Fibroblast of the aortic adventitia (primary cell): ENCODE measurements at regions not wholly inside any gene's neighbourhood (a gene's known extent, or its start where the extent isn't known, plus 50 kb on each side); places are given as distances from the start of the nearest gene placed in this dataset.
A peak's percentile ranks its signal among the peaks of the same experiment; 100 is the strongest.

Source experiments
- DNase-seq: peaks from one replicate; pipeline ENCODE4 v3.0.0-alpha.2; 2010; ENCODE audit warnings: low read depth
- H3K4me3 ChIP-seq: 2 replicates; pipeline ENCODE4 v1.5.1; 2011; ENCODE audit warnings: low read depth, mild to moderate bottlenecking, control low read depth, low read length, moderate library complexity
- TF ChIP-seq, protein P1 (sequence below): IDR thresholded peaks from 2 replicates; pipeline ENCODE4 v1.5.1; 2011; ENCODE audit warnings: mild to moderate bottlenecking, low read length, control low read depth, inconsistent platforms; ENCODE audit not compliant: insufficient read depth

DNA sequence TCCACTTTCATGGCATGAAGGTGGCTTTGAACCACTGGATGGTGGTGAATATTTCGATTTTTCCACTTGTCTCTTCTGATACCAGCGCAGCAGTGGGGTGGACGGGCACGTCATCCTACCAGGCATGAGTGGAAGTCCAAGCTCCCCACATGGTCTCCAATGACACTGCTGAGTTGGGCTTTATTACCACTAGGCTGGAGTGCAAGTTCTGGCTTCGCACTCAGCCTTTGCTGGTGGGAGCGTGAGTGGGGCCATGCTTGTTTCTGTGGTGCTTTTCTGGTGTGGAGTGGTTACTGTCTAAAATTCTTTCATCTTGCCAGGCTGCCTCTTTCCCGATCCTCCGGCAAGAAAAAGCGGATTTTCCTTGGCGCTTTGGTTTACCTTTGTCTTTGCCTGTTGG lies 70.1 kb upstream of the SDK1 start:
- TF ChIP-seq, protein P1, sequence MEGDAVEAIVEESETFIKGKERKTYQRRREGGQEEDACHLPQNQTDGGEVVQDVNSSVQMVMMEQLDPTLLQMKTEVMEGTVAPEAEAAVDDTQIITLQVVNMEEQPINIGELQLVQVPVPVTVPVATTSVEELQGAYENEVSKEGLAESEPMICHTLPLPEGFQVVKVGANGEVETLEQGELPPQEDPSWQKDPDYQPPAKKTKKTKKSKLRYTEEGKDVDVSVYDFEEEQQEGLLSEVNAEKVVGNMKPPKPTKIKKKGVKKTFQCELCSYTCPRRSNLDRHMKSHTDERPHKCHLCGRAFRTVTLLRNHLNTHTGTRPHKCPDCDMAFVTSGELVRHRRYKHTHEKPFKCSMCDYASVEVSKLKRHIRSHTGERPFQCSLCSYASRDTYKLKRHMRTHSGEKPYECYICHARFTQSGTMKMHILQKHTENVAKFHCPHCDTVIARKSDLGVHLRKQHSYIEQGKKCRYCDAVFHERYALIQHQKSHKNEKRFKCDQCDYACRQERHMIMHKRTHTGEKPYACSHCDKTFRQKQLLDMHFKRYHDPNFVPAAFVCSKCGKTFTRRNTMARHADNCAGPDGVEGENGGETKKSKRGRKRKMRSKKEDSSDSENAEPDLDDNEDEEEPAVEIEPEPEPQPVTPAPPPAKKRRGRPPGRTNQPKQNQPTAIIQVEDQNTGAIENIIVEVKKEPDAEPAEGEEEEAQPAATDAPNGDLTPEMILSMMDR, result no peak
- DNase-seq, result no peak
- no peak overlapping the region for H3K4me3 ChIP-seq

DNA sequence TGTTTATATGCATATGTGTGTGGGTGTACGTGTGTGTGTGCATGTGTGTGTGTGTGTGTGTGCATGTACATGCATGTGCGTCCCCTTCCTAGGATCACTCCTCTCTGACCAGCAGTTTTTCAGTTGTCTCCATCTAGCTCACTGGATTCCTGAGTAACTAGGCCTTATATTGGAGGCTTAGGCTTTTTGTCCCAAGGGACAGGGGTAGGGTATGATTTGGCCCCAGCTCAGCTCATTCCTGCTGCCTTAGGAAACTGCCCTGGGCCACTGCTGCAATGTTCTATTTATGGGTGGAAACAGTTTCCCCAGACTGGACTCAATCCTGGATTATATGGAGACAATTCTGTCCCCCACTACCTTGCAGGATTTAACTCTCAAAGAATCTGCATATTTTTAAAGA lies 68.8 kb upstream of the SDK1 start:
- TF ChIP-seq, protein P1, result no peak
- no peak overlapping the region for H3K4me3 ChIP-seq
- peak; percentile 91 for DNase-seq

DNA sequence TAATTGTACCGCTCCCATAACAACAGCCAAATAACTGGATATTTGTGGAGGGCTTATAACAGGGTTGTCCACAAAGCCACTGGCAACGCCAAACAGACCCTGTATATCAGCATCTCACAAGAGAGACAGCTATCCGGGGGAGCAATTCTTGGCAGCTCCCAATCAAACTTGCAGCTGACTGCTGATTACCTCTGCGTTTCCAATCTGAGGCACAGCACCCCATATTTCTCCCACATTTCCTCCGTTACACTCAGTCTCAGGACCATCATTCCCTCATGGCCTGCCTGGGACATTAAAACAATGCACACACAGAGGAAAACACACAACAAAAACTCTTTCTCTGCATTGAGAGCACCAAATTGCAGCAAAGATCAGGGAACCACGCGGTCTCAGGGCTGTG lies 67.8 kb upstream of the SDK1 start:
- H3K4me3 ChIP-seq, result no peak overlapping the region
- TF ChIP-seq, protein P1, result no peak
- DNase-seq, result no peak

DNA sequence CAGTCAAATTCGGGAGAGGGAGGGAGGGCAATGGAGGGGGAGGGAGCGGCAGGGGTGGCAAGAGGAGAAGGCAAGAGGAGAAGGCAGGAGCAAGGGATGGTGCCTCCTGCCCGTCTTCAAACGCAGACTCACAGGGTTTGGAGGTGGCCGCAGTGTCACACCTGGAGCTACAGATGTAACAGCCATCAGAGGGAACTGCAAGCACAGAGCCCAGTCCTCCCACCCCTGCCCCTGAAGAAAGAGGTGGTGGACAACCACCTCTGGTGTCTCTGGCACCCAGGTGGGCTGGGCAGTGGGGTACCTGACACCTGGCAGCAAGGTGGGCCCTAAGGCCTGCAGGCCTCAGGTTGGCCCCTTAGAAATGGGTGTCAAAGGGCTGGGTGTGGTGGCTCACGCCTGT lies 67.0 kb upstream of the SDK1 start:
- TF ChIP-seq, protein P1, result no peak
- no peak for DNase-seq
- H3K4me3 ChIP-seq, result no peak overlapping the region

DNA sequence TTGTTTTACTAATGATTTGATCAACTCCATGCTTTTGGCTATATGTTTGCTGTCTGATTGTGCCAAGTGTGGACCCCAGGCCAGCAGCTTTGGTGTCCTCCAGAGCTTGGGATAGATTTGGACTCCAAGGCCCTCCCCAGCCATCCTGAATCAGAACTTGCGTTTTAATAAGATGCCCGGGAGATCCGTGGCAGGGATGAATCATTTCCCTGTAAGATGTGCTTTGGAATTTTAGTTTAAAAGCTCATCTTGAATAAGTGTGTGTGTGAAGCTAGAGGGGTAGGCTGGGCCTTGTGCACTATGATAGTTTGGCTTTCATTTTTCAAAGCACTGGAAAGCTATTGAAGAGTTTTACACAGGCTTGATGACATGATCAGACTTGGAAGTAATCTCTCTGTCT lies 66.2 kb upstream of the SDK1 start:
- DNase-seq, result no peak
- TF ChIP-seq, protein P1, result no peak

DNA sequence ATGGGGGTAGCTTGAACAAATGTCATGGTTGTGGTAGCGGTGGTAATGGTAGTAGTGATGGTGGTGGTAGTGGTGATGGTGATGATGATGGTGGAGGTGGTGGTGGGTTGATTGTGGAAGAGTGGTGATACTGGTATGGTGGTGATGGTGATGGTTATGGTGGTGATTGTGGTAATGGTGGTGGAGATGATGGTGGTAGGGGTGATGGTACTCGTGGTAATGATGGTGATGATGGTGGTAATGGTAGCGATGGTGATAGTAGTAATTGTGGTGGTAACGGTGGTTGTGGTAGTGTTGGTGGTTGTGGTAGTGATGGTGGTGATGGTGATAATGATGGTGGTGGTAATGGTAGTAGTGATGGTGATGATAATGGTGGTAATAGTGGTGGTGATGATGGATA lies 65.7 kb upstream of the SDK1 start:
- TF ChIP-seq, protein P1, result no peak
- DNase-seq, result no peak
- H3K4me3 ChIP-seq, result no peak overlapping the region

More for the DNA sequence above, 66.2 kb upstream of the SDK1 start:
- no peak overlapping the region for H3K4me3 ChIP-seq

DNA sequence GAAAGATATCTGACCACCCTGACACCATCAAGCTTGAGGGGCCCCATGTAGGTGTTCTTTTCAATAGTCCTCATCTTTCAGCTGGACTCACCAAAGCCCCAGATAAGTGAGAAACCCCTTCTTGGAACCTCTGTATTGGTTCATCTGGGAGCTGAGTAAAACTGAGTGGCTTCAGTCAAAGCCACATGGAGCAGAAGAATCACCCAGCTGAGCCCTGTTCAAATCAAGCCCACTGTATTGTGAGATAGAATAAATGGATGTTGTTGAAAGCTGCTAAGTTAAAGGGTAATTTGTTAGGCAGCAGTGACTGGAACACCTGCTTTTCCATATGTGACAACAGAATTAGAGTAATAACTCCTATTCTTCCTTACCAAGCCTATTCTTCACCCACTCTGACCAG lies 64.8 kb upstream of the SDK1 start:
- TF ChIP-seq, protein P1, result no peak
- DNase-seq, result no peak
- no peak overlapping the region for H3K4me3 ChIP-seq
